ENCODE measurements at regions not wholly inside any gene's neighbourhood (a gene's known extent, or its start where the extent isn't known, plus 50 kb on each side); places are given as distances from the start of the nearest gene placed in this dataset.

DNA sequence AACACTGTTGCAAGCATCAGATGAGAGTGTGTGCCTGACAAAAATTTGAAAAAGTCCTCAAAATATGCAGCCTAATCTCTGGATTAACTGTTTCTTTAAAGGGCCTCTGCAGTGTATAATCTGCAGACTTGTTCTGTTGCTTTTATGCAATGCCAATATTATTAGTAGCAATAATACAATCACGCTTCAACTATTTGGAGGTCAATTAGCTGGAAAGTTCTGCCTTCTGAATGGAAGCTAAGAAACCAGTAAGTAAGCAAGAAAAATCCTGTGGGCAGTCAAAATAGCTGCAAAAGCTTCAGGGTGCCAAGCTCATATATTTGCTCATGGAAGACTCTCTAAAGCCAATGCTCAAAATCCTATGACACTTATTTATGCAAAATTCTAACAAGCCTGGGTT is 153.2 kb upstream of the NR2F2 start:
- H3K9me3 ChIP-seq (ENCODE audit: low read length) = no peaks in the 10 kb centered on the region
- no peaks in the 10 kb centered on the region for H3K27me3 ChIP-seq (ENCODE audit: insufficient read depth, low read length)
- H3K27ac ChIP-seq (ENCODE audit: low read depth, low read length, poor library complexity, severe bottlenecking) = no peak overlapping the region
- no peaks in the 10 kb centered on the region for H3K36me3 ChIP-seq (ENCODE audit: insufficient read depth, low read length)
- H3K4me1 ChIP-seq (ENCODE audit: insufficient read depth, low read length, severe bottlenecking) = no peaks in the 10 kb centered on the region
- TF ChIP-seq EZH2 (IDR thresholded peaks at IDR 0.05; ENCODE audit: borderline replicate concordance, low read length) (no peak), CTCF (IDR thresholded peaks at IDR 0.05; ENCODE audit: low read length) (no peak)
- no peak overlapping the region for H3K4me3 ChIP-seq (ENCODE audit: low read depth, low read length, poor library complexity, severe bottlenecking)
- no peaks in the 10 kb centered on the region for H3F3A ChIP-seq (ENCODE audit: insufficient read depth, low read length)
- no peak overlapping the region for H3K4me2 ChIP-seq (ENCODE audit: low read length)
- no peaks in the 10 kb centered on the region for H3K9me2 ChIP-seq (ENCODE audit: low read depth, low read length)
- H2AFZ ChIP-seq (ENCODE audit: low read length) = no peak overlapping the region
- H3K9ac ChIP-seq (ENCODE audit: low read length) = no peak overlapping the region
- no peaks in the 10 kb centered on the region for H3K79me2 ChIP-seq (ENCODE audit: insufficient read depth, low read length)
- H4K20me1 ChIP-seq (ENCODE audit: insufficient read depth, low read length) = no peaks in the 10 kb centered on the region

- no peaks in the 10 kb centered on the region for H3K4me1 ChIP-seq (ENCODE audit: insufficient read depth, low read length, severe bottlenecking)
- H3K9ac ChIP-seq (ENCODE audit: low read length) = no peak overlapping the region
- no peak for TF ChIP-seq CTCF (IDR thresholded peaks at IDR 0.05; ENCODE audit: low read length)
- TF ChIP-seq EZH2 (IDR thresholded peaks at IDR 0.05; ENCODE audit: borderline replicate concordance, low read length) = no peak
- no peaks in the 10 kb centered on the region for H3K79me2 ChIP-seq (ENCODE audit: insufficient read depth, low read length)
- no peak overlapping the region for H3K4me2 ChIP-seq (ENCODE audit: low read length)
- H3K9me3 ChIP-seq (ENCODE audit: low read length) = no peaks in the 10 kb centered on the region
- H4K20me1 ChIP-seq (ENCODE audit: insufficient read depth, low read length) = no peaks in the 10 kb centered on the region
- H3K36me3 ChIP-seq (ENCODE audit: insufficient read depth, low read length) = no peaks in the 10 kb centered on the region
- no peak overlapping the region for H3K27ac ChIP-seq (ENCODE audit: low read depth, low read length, poor library complexity, severe bottlenecking)
- no peaks in the 10 kb centered on the region for H3K27me3 ChIP-seq (ENCODE audit: insufficient read depth, low read length)
- H3K4me3 ChIP-seq (ENCODE audit: low read depth, low read length, poor library complexity, severe bottlenecking) = no peak overlapping the region
- H3K9me2 ChIP-seq (ENCODE audit: low read depth, low read length) = no peaks in the 10 kb centered on the region
- H3F3A ChIP-seq (ENCODE audit: insufficient read depth, low read length) = no peaks in the 10 kb centered on the region
- no peak overlapping the region for H2AFZ ChIP-seq (ENCODE audit: low read length)
These were observed 150.3 kb upstream of the NR2F2 start for GRCh38 chr15:96180087-96180748.

DNA sequence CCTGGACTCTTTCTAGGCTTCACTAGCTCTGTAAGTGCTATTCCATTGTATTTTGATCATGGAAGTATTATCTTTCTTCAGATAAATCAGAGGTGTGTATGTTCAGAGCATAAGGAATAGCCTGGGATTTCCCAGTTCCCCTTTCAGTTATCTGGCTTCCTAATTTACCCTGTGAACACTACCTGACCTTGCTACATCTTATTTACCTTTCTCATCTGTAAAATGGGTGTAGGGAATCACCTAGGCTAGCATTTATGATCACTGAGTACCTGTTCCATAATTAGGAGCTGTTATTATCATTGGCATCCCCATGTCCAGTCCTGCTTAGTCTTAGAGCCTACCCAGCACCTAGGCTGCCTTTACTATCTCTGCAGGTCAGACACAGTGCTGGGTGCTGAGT is 149.3 kb upstream of the NR2F2 start:
- Histone ChIP-seq H3K4me3 (ENCODE audit: low read depth, low read length, poor library complexity, severe bottlenecking) (no peak overlapping the region), H3K9me2 (ENCODE audit: low read depth, low read length) (no peaks in the 10 kb centered on the region), H3F3A (ENCODE audit: insufficient read depth, low read length) (no peaks in the 10 kb centered on the region), H3K27ac (ENCODE audit: low read depth, low read length, poor library complexity, severe bottlenecking) (no peak overlapping the region), H3K4me1 (ENCODE audit: insufficient read depth, low read length, severe bottlenecking) (no peaks in the 10 kb centered on the region), H3K79me2 (ENCODE audit: insufficient read depth, low read length) (no peaks in the 10 kb centered on the region), H3K27me3 (ENCODE audit: insufficient read depth, low read length) (no peaks in the 10 kb centered on the region), H4K20me1 (ENCODE audit: insufficient read depth, low read length) (no peaks in the 10 kb centered on the region), H3K9ac (ENCODE audit: low read length) (no peak overlapping the region), H3K36me3 (ENCODE audit: insufficient read depth, low read length) (no peaks in the 10 kb centered on the region), H3K9me3 (ENCODE audit: low read length) (no peaks in the 10 kb centered on the region), H3K4me2 (ENCODE audit: low read length) (no peak overlapping the region), H2AFZ (ENCODE audit: low read length) (no peak overlapping the region)
- TF ChIP-seq EZH2 (IDR thresholded peaks at IDR 0.05; ENCODE audit: borderline replicate concordance, low read length) (no peak), CTCF (IDR thresholded peaks at IDR 0.05; ENCODE audit: low read length) (no peak)
